ENCODE measurements at regions not wholly inside any gene's neighbourhood (a gene's known extent, or its start where the extent isn't known, plus 50 kb on each side); places are given as distances from the start of the nearest gene placed in this dataset.

DNA sequence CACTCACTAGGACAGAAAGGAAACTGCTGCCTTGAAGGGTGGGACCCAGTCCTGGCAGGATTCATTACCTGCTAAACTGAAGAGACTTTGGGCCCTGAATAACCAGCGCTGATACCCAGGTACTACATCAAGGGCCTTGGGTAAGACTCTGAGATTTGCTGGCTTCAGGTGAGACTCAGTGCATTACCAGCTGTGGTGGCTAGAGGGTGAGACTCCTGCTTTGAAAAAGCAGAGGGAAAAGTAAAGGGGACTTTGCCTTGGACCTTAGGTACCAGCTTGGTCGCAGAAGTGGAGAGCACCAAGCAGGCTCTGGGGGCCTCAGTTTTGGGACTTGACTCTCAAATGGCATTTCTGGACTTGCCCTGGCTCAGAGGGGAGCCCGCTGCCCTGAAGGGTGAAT lies 673.3 kb downstream of the NXPH1 start:
- Histone ChIP-seq H3K9ac (ENCODE audit: insufficient read depth, low read length, poor library complexity, severe bottlenecking) (no peak overlapping the region), H3K79me2 (ENCODE audit: insufficient read depth, low read length) (no peaks in the 10 kb centered on the region), H3K9me3 (replicated peaks in 1 of 2; ENCODE audit: control insufficient read depth in 1 of 2, insufficient read depth in 1 of 2, low read length in 2 of 2) (peaks cover 19 to 22% of the 10 kb centered on the region in 2 donors), H3K36me3 (replicated peaks in 1 of 2; ENCODE audit: control insufficient read depth in 1 of 2, insufficient read depth in 2 of 2, low read length in 2 of 2) (no peaks in the 10 kb centered on the region), H3K4me1 (ENCODE audit: control insufficient read depth in 1 of 2, insufficient read depth in 2 of 2, low read length in 2 of 2) (no peaks in the 10 kb centered on the region), H3K27ac (ENCODE audit: low read depth in 1 of 2, low read length in 2 of 2) (no peak overlapping the region), H3K4me2 (replicated peaks; ENCODE audit: extremely low read depth, low read length, poor library complexity, severe bottlenecking) (no peak overlapping the region), H4K20me1 (ENCODE audit: insufficient read depth, low read length) (no peaks in the 10 kb centered on the region), H2AFZ (ENCODE audit: insufficient read depth, low read depth, low read length, poor library complexity, severe bottlenecking) (no peak overlapping the region), H3K4me3 (replicated peaks in 1 of 3; ENCODE audit: low read depth in 2 of 3, low read length in 3 of 3) (no peak overlapping the region), H3K27me3 (ENCODE audit: control insufficient read depth in 2 of 2, insufficient read depth in 2 of 2, low read length in 2 of 2) (no peaks in the 10 kb centered on the region)
- TF ChIP-seq, protein P1, sequence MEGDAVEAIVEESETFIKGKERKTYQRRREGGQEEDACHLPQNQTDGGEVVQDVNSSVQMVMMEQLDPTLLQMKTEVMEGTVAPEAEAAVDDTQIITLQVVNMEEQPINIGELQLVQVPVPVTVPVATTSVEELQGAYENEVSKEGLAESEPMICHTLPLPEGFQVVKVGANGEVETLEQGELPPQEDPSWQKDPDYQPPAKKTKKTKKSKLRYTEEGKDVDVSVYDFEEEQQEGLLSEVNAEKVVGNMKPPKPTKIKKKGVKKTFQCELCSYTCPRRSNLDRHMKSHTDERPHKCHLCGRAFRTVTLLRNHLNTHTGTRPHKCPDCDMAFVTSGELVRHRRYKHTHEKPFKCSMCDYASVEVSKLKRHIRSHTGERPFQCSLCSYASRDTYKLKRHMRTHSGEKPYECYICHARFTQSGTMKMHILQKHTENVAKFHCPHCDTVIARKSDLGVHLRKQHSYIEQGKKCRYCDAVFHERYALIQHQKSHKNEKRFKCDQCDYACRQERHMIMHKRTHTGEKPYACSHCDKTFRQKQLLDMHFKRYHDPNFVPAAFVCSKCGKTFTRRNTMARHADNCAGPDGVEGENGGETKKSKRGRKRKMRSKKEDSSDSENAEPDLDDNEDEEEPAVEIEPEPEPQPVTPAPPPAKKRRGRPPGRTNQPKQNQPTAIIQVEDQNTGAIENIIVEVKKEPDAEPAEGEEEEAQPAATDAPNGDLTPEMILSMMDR (IDR thresholded peaks at IDR 0.05): no peak
- Mint-ChIP-seq H3K36me3 (no peaks in the 10 kb centered on the region), H3K4me3 (no peak overlapping the region), H3K4me1 (no peaks in the 10 kb centered on the region), H3K27me3 (ENCODE audit: low read depth in 3 of 3) (peaks cover 0 to 1% (median 0%) of the 10 kb centered on the region in 3 donors), H3K27ac (no peak overlapping the region), H3K9me3 (peaks cover 3 to 26% (median 18%) of the 10 kb centered on the region in 7 donors)
- 88% methylated on average over 1 of the region's 3 CpGs for WGBS (ENCODE audit: insufficient coverage)
- no peak for DNase-seq
- intact Hi-C loops (cut with micrococcal nuclease): no loop called here

DNA sequence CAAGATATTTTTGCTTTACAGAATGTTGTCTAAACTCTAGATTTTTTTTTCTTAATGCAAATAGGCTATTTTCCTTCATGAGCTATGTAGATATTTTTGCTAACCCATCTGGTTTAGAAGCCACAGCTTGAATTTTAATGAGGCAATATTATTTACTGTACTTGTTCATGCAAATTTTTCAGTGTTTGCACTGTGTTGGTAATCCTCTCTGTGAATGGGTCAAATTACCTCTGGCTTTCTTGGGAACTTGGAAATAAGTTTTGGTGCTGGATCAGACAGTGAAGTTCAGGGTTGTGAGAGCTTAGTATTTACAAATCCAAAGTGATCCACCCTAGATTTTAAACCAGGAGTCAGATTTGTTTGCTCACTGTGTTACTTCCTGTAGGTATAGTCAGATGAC lies 686.9 kb downstream of the NXPH1 start:
- TF ChIP-seq, protein P1 (IDR thresholded peaks at IDR 0.05): no peak
- Mint-ChIP-seq H3K27me3 (ENCODE audit: low read depth in 3 of 3) (no peaks in the 10 kb centered on the region), H3K36me3 (no peaks in the 10 kb centered on the region), H3K4me3 (no peak overlapping the region), H3K27ac (no peak overlapping the region), H3K9me3 (peaks cover 0 to 6% (median 1%) of the 10 kb centered on the region in 7 donors), H3K4me1 (no peaks in the 10 kb centered on the region)
- no peak overlapping the region for H2AFZ ChIP-seq (ENCODE audit: insufficient read depth, low read depth, low read length, poor library complexity, severe bottlenecking)
- H3K4me3 ChIP-seq (replicated peaks in 1 of 3; ENCODE audit: low read depth in 2 of 3, low read length in 3 of 3): no peak overlapping the region
- no peak for DNase-seq
- no peak overlapping the region for H3K4me2 ChIP-seq (replicated peaks; ENCODE audit: extremely low read depth, low read length, poor library complexity, severe bottlenecking)
- no peak overlapping the region for H3K9ac ChIP-seq (ENCODE audit: insufficient read depth, low read length, poor library complexity, severe bottlenecking)
- no peaks in the 10 kb centered on the region for H3K36me3 ChIP-seq (replicated peaks in 1 of 2; ENCODE audit: control insufficient read depth in 1 of 2, insufficient read depth in 2 of 2, low read length in 2 of 2)
- no peaks in the 10 kb centered on the region for H3K4me1 ChIP-seq (ENCODE audit: control insufficient read depth in 1 of 2, insufficient read depth in 2 of 2, low read length in 2 of 2)
- H3K9me3 ChIP-seq (replicated peaks in 1 of 2; ENCODE audit: control insufficient read depth in 1 of 2, insufficient read depth in 1 of 2, low read length in 2 of 2): no peaks in the 10 kb centered on the region
- H3K79me2 ChIP-seq (ENCODE audit: insufficient read depth, low read length): no peaks in the 10 kb centered on the region
- intact Hi-C loops (cut with micrococcal nuclease): no loop called here
- no peaks in the 10 kb centered on the region for H3K27me3 ChIP-seq (ENCODE audit: control insufficient read depth in 2 of 2, insufficient read depth in 2 of 2, low read length in 2 of 2)
- H4K20me1 ChIP-seq (ENCODE audit: insufficient read depth, low read length): no peaks in the 10 kb centered on the region
- no peak overlapping the region for H3K27ac ChIP-seq (ENCODE audit: low read depth in 1 of 2, low read length in 2 of 2)
